SU-DHL-6 (cell line): ENCODE measurements at regions not wholly inside any gene's neighbourhood (a gene's known extent, or its start where the extent isn't known, plus 50 kb on each side); places are given as distances from the start of the nearest gene placed in this dataset.

Source experiments
- H2AFZ ChIP-seq: fragments of 200-600 bp; sonication (generic); 2 replicates; pipeline ENCODE4 v1.6.1; 2014; ENCODE audit warnings: low read depth, mild to moderate bottlenecking, moderate library complexity, mixed read lengths, antibody characterized with exemption, low read length; ENCODE audit not compliant: severe bottlenecking
- H3F3A ChIP-seq: fragments of 200-600 bp; shearing (Covaris generic); 2 replicates; pipeline ENCODE4 v1.6.0; 2016; ENCODE audit warnings: antibody characterized with exemption, mild to moderate bottlenecking; ENCODE audit not compliant: insufficient read depth
- H3K27ac ChIP-seq: fragments of 200-600 bp; sonication (generic); 2 replicates; pipeline ENCODE4 v1.5.1; 2016; ENCODE audit warnings: low read depth, mild to moderate bottlenecking, low read length, moderate library complexity, mixed read lengths
- H3K27me3 ChIP-seq: fragments of 200-600 bp; sonication (generic), shearing (Covaris generic); 2 replicates; pipeline ENCODE4 v1.6.0; 2014; ENCODE audit warnings: mild to moderate bottlenecking, low read length
- H3K36me3 ChIP-seq: fragments of 200-600 bp; sonication (generic); 2 replicates; pipeline ENCODE4 v1.6.1; 2014; ENCODE audit warnings: mild to moderate bottlenecking, low read length, mixed read lengths
- H3K4me2 ChIP-seq: fragments of 300-600, 200-600 bp; shearing (Covaris generic), sonication (generic); 2 replicates; pipeline ENCODE4 v1.6.0; 2014; ENCODE audit warnings: low read length, low read depth, mild to moderate bottlenecking; ENCODE audit not compliant: poor library complexity, severe bottlenecking
- H3K4me3 ChIP-seq: fragments of 200-600 bp; sonication (generic); 2 replicates; pipeline ENCODE4 v1.5.1; 2014; ENCODE audit warnings: antibody characterized with exemption, low read length, mild to moderate bottlenecking, mixed read lengths; ENCODE audit not compliant: insufficient read depth, poor library complexity, severe bottlenecking
- H3K79me2 ChIP-seq: fragments of 200-600 bp; sonication (generic); 2 replicates; pipeline ENCODE4 v1.6.1; 2014; ENCODE audit warnings: mild to moderate bottlenecking, low read length, moderate library complexity; ENCODE audit not compliant: insufficient read depth
- H3K9ac ChIP-seq: fragments of 200-600 bp; sonication (generic); 2 replicates; pipeline ENCODE4 v1.7.0; 2014; ENCODE audit warnings: mild to moderate bottlenecking, low read length
- H3K9me2 ChIP-seq: fragments of 200-600 bp; sonication (generic); replicated peaks from 2 replicates; pipeline ENCODE4 v1.6.1; 2014; ENCODE audit warnings: low read length; ENCODE audit not compliant: insufficient read depth
- H3K9me3 ChIP-seq: fragments of 200-600 bp; sonication (generic); 2 replicates; pipeline ENCODE4 v1.6.1; 2014; ENCODE audit warnings: low read length, mixed read lengths; ENCODE audit not compliant: insufficient read depth
- H4K20me1 ChIP-seq: fragments of 200-600 bp; sonication (generic); 2 replicates; pipeline ENCODE4 v1.6.1; 2014; ENCODE audit warnings: low read depth, mild to moderate bottlenecking, antibody characterized with exemption, low read length, moderate library complexity, mixed read lengths
- CTCF ChIP-seq: fragments of 200-600 bp; sonication (generic); IDR thresholded peaks from one replicate; pipeline ENCODE4 v1.5.1; 2017; ENCODE audit warnings: antibody characterized with exemption, mild to moderate bottlenecking, low read length, moderate library complexity; ENCODE audit not compliant: insufficient read depth, poor library complexity, severe bottlenecking
- EZH2phosphoT487 ChIP-seq: fragments of 200-600 bp; sonication (generic), shearing (Covaris generic); conservative IDR thresholded peaks from 2 replicates; pipeline ENCODE4 v1.6.1; 2018; ENCODE audit warnings: mild to moderate bottlenecking, antibody characterized with exemption, low read length, moderate library complexity, mixed read lengths

GRCh38 chr2:146119586-146119985, 1599.7 kb upstream of the ZEB2 start:
- TF ChIP-seq CTCF, result no peak
- no peak for TF ChIP-seq EZH2phosphoT487
- no peaks in the 10 kb centered on the region for H3K9me2 ChIP-seq
- H3F3A ChIP-seq, result no peaks in the 10 kb centered on the region
- H3K9ac ChIP-seq, result no peak overlapping the region
- H3K36me3 ChIP-seq, result no peaks in the 10 kb centered on the region
- no peaks in the 10 kb centered on the region for H3K27me3 ChIP-seq
- no peak overlapping the region for H3K4me3 ChIP-seq
- H4K20me1 ChIP-seq, result no peaks in the 10 kb centered on the region
- no peaks in the 10 kb centered on the region for H3K79me2 ChIP-seq
- no peak overlapping the region for H3K4me2 ChIP-seq
- no peak overlapping the region for H2AFZ ChIP-seq
- 0 out of 2 replicates have a peak, but pooled peaks cover 3% of the 10 kb centered on the region for H3K9me3 ChIP-seq
- no peak overlapping the region for H3K27ac ChIP-seq

- no peak overlapping the region for H2AFZ ChIP-seq
- no peaks in the 10 kb centered on the region for H3F3A ChIP-seq
- no peak overlapping the region for H3K4me3 ChIP-seq
- H3K27me3 ChIP-seq, result no peaks in the 10 kb centered on the region
- no peaks in the 10 kb centered on the region for H3K9me2 ChIP-seq
- no peaks in the 10 kb centered on the region for H4K20me1 ChIP-seq
- H3K9ac ChIP-seq, result no peak overlapping the region
- H3K27ac ChIP-seq, result no peak overlapping the region
- no peaks in the 10 kb centered on the region for H3K79me2 ChIP-seq
- H3K36me3 ChIP-seq, result no peaks in the 10 kb centered on the region
- H3K4me2 ChIP-seq, result no peak overlapping the region
- TF ChIP-seq CTCF, result no peak
- no peak for TF ChIP-seq EZH2phosphoT487
- no peaks in the 10 kb centered on the region for H3K9me3 ChIP-seq
Observed at GRCh38 chr2:146108993-146109392, 1589.1 kb upstream of the ZEB2 start.

- Histone ChIP-seq H3K79me2 (no peaks in the 10 kb centered on the region), H4K20me1 (no peaks in the 10 kb centered on the region), H3K9me3 (peaks cover 28% of the 10 kb centered on the region; the same call in 1 of the 2 replicates), H3K36me3 (no peaks in the 10 kb centered on the region), H2AFZ (no peak overlapping the region), H3K4me2 (no peak overlapping the region), H3K4me3 (no peak overlapping the region), H3F3A (no peaks in the 10 kb centered on the region), H3K27ac (no peak overlapping the region), H3K9me2 (no peaks in the 10 kb centered on the region), H3K27me3 (no peaks in the 10 kb centered on the region), H3K9ac (no peak overlapping the region)
- no peak for TF ChIP-seq CTCF
- TF ChIP-seq EZH2phosphoT487, result no peak
Observed at GRCh38 chr2:146094185-146094584, 1574.3 kb upstream of the ZEB2 start.

GRCh38 chr2:146081459-146081858, 1561.5 kb upstream of the ZEB2 start:
- no peaks in the 10 kb centered on the region for H3K79me2 ChIP-seq
- H3K9me3 ChIP-seq, result no peaks in the 10 kb centered on the region
- H3K4me3 ChIP-seq, result no peak overlapping the region
- no peaks in the 10 kb centered on the region for H3F3A ChIP-seq
- no peak overlapping the region for H3K27ac ChIP-seq
- no peaks in the 10 kb centered on the region for H3K27me3 ChIP-seq
- no peak overlapping the region for H2AFZ ChIP-seq
- no peak overlapping the region for H3K9ac ChIP-seq
- no peak for TF ChIP-seq CTCF
- TF ChIP-seq EZH2phosphoT487, result no peak
- no peaks in the 10 kb centered on the region for H3K36me3 ChIP-seq
- no peaks in the 10 kb centered on the region for H4K20me1 ChIP-seq
- H3K9me2 ChIP-seq, result no peaks in the 10 kb centered on the region
- H3K4me2 ChIP-seq, result no peak overlapping the region
